ENCODE measurements at regions not wholly inside any gene's neighbourhood (a gene's known extent, or its start where the extent isn't known, plus 50 kb on each side); places are given as distances from the start of the nearest gene placed in this dataset.

GRCh38 chr5:118616281-118616680 lies 372.1 kb downstream of the DTWD2 start:
- no peak overlapping the region for H3K27ac ChIP-seq (ENCODE audit: low read depth)
- no peaks in the 10 kb centered on the region for H4K20me1 ChIP-seq (replicated peaks; ENCODE audit: insufficient read depth)
- H3K4me3 ChIP-seq = no peak overlapping the region
- Mint-ChIP-seq H3K4me3 (no peak overlapping the region), H3K27ac (no peak overlapping the region), H3K27me3 (ENCODE audit: insufficient read depth, low read depth, poor library complexity) (no peaks in the 10 kb centered on the region), H3K9me3 (no peaks in the 10 kb centered on the region; the same call in 2 of the 3 replicates), H3K36me3 (ENCODE audit: low read depth) (no peaks in the 10 kb centered on the region), H3K4me1 (no peaks in the 10 kb centered on the region)
- no peaks in the 10 kb centered on the region for H3K27me3 ChIP-seq (ENCODE audit: insufficient read depth)
- ATAC-seq = no peak
- DNase-seq (ENCODE audit: low spot score) = no peak
- H3K9me2 ChIP-seq (ENCODE audit: insufficient read depth) = no peaks in the 10 kb centered on the region
- no peaks in the 10 kb centered on the region for H3K4me1 ChIP-seq (ENCODE audit: insufficient read depth)
- no peak for TF ChIP-seq ZNF462 (CRISPR knock-in tag; IDR thresholded peaks at IDR 0.05)
- H3F3A ChIP-seq (replicated peaks; ENCODE audit: low read depth) = no peaks in the 10 kb centered on the region
- H3K4me2 ChIP-seq = no peak overlapping the region
- H3K79me2 ChIP-seq (replicated peaks; ENCODE audit: insufficient read depth) = no peaks in the 10 kb centered on the region
- H2AFZ ChIP-seq = no peak overlapping the region
- H3K36me3 ChIP-seq (ENCODE audit: insufficient read depth) = no peaks in the 10 kb centered on the region

GRCh38 chr5:118614731-118615456 lies 373.5 kb downstream of the DTWD2 start:
- Histone ChIP-seq H3K27me3 (ENCODE audit: insufficient read depth) (no peaks in the 10 kb centered on the region), H3K4me3 (no peak overlapping the region), H3K4me2 (no peak overlapping the region), H3K36me3 (ENCODE audit: insufficient read depth) (no peaks in the 10 kb centered on the region), H3K79me2 (replicated peaks; ENCODE audit: insufficient read depth) (no peaks in the 10 kb centered on the region), H3K9me2 (ENCODE audit: insufficient read depth) (no peaks in the 10 kb centered on the region), H3F3A (replicated peaks; ENCODE audit: low read depth) (no peaks in the 10 kb centered on the region), H4K20me1 (replicated peaks; ENCODE audit: insufficient read depth) (no peaks in the 10 kb centered on the region), H3K27ac (ENCODE audit: low read depth) (no peak overlapping the region), H2AFZ (0 out of 2 replicates have a peak overlapping the region, but pooled peaks have one; percentile 52), H3K4me1 (ENCODE audit: insufficient read depth) (no peaks in the 10 kb centered on the region)
- Mint-ChIP-seq H3K4me1 (no peaks in the 10 kb centered on the region), H3K4me3 (no peak overlapping the region), H3K27me3 (ENCODE audit: insufficient read depth, low read depth, poor library complexity) (no peaks in the 10 kb centered on the region), H3K36me3 (ENCODE audit: low read depth) (no peaks in the 10 kb centered on the region), H3K27ac (no peak overlapping the region), H3K9me3 (no peaks in the 10 kb centered on the region; the same call in 2 of the 3 replicates)
- no peak for TF ChIP-seq CTCF (conservative IDR thresholded peaks at IDR 0.05; ENCODE audit: low read depth in 2 of 2)
- DNase-seq (ENCODE audit: low spot score) = no peak
- no peak for ATAC-seq

All from GM23338 (cell line).